Mammary epithelial cell (primary cell): ENCODE measurements at regions not wholly inside any gene's neighbourhood (a gene's known extent, or its start where the extent isn't known, plus 50 kb on each side); places are given as distances from the start of the nearest gene placed in this dataset.

Source experiments
- EZH2 ChIP-seq: IDR thresholded peaks from 2 replicates; pipeline ENCODE4 v1.6.1; 2012; ENCODE audit warnings: low read length, inconsistent platforms, borderline replicate concordance
- TF ChIP-seq, protein P1 (sequence below), 2 donors: IDR thresholded peaks in 1 of 2; conservative IDR thresholded peaks in 1 of 2; 2 replicates each; pipeline ENCODE4 v1.5.1; 2011 to 2012; ENCODE audit warnings: inconsistent platforms in 2 of 2, low read length in 2 of 2, mild to moderate bottlenecking in 2 of 2, control low read depth in 1 of 2, low read depth in 1 of 2; ENCODE audit not compliant: insufficient read depth in 1 of 2; ENCODE audit errors: extremely low read depth in 1 of 2

GRCh38 chr3:150170852-150171520 is 200.3 kb upstream of the PFN2 start:
- TF ChIP-seq, protein P1, sequence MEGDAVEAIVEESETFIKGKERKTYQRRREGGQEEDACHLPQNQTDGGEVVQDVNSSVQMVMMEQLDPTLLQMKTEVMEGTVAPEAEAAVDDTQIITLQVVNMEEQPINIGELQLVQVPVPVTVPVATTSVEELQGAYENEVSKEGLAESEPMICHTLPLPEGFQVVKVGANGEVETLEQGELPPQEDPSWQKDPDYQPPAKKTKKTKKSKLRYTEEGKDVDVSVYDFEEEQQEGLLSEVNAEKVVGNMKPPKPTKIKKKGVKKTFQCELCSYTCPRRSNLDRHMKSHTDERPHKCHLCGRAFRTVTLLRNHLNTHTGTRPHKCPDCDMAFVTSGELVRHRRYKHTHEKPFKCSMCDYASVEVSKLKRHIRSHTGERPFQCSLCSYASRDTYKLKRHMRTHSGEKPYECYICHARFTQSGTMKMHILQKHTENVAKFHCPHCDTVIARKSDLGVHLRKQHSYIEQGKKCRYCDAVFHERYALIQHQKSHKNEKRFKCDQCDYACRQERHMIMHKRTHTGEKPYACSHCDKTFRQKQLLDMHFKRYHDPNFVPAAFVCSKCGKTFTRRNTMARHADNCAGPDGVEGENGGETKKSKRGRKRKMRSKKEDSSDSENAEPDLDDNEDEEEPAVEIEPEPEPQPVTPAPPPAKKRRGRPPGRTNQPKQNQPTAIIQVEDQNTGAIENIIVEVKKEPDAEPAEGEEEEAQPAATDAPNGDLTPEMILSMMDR (conservative IDR thresholded peaks at IDR 0.05 in 1 of 2, IDR thresholded peaks at IDR 0.05 in 1 of 2; ENCODE audit: extremely low read depth in 1 of 2, insufficient read depth in 1 of 2, low read depth in 1 of 2, low read length in 2 of 2): no peak
- no peak for TF ChIP-seq EZH2
